ENCODE measurements at regions not wholly inside any gene's neighbourhood (a gene's known extent, or its start where the extent isn't known, plus 50 kb on each side); places are given as distances from the start of the nearest gene placed in this dataset.

DNA sequence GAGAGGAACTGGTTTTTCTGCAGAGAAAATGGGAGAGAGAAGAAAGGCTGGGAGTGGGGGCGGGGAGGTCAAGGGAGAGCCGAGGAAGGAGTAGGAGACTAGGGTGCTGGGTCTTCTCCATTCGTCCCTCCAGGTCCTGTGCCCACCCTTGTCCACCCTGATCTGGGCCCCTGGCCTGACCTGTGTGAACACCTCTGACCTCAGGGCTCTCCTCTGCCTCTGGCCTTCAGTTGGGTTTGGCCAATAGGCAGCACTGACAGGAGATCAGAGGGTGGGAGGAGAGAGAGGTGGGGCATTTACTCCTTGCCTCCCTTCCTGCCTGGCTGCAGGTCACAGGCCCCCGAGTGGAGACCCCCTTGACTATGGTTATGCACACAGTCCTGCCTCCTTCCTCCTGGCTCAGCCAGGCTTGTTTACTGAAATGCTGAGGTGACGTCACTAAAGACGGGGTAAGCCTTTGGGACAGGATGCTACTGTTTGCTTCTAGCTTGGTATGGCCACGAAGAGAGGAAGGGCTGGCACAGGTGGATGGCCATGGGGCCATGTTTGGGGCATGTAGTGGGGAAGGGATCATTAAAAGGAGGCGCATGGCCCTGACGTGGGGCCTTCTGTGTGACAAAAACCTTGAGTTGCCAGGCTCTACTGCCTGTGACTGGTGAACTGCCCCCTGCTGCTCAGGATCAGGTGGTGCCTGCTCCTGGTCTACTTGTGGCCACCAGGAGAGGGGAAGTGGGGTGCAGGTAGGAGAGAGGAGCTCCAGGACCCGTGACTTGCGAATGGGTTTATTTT, 248.7 kb upstream of the CSF3R start:
- ChIA-PET CTCF (interaction anchor here (0.6 kb wide), 1 partner anchor 30 kb away, joined by 3 read pairs; no protein-coding TSS in a partner anchor), POLR2A (no interaction called here)
- H3K4me1 ChIP-seq = no peaks in the 10 kb centered on the region
- no peak overlapping the region for H3K4me2 ChIP-seq
- DNase-seq (ENCODE audit: low read depth in 1 of 2, low spot score in 1 of 2) = no peak
- peak in 1 of 2 experiments; percentile 46; a peak in 2 of 6 replicates for ATAC-seq
- no peak overlapping the region for H3K4me3 ChIP-seq
- no peak for TF ChIP-seq CBX2 (IDR thresholded peaks at IDR 0.05; ENCODE audit: borderline replicate concordance, low read depth)
- no peak for TF ChIP-seq CEBPB (IDR thresholded peaks at IDR 0.05)
- TF ChIP-seq TP53 (CRISPR knock-in tag; IDR thresholded peaks at IDR 0.05) = no peak
- TF ChIP-seq RFX5 (IDR thresholded peaks at IDR 0.05) = no peak
- TF ChIP-seq RAD21 (conservative IDR thresholded peaks at IDR 0.05 in 1 of 2, IDR thresholded peaks at IDR 0.05 in 1 of 2) = no peak
- TF ChIP-seq POLR2A (IDR thresholded peaks at IDR 0.05; ENCODE audit: low read length) = no peak
- no peak for TF ChIP-seq JUNB (IDR thresholded peaks at IDR 0.05)
- no peak for TF ChIP-seq FOSL2 (IDR thresholded peaks at IDR 0.05)
- TF ChIP-seq FOSL2 (CRISPR knock-in tag; IDR thresholded peaks at IDR 0.05) = no peak
- TF ChIP-seq REST (IDR thresholded peaks at IDR 0.05) = no peak
- TF ChIP-seq NPAS2 (CRISPR knock-in tag; IDR thresholded peaks at IDR 0.05; ENCODE audit: borderline replicate concordance) = no peak
- H3K9me3 ChIP-seq = no peaks in the 10 kb centered on the region
- 33% methylated on average over 11 of the region's 11 CpGs for WGBS (ENCODE audit: missing lambda C conversion rate)
- no peak overlapping the region for H3K27ac ChIP-seq
- no peak for FAIRE-seq

GRCh38 chr1:36730599-36730998, 247.9 kb upstream of the CSF3R start:
- no peak overlapping the region for H3K27ac ChIP-seq
- ATAC-seq (no peak), FAIRE-seq (no peak), DNase-seq (ENCODE audit: low read depth in 1 of 2, low spot score in 1 of 2) (no peak)
- H3K4me2 ChIP-seq = no peak overlapping the region
- no peaks in the 10 kb centered on the region for H3K4me1 ChIP-seq
- ChIA-PET POLR2A (no interaction called here), CTCF (no interaction called here)
- WGBS (ENCODE audit: missing lambda C conversion rate) = no CpG with 5 or more reads among the region's 2 CpGs
- H3K9me3 ChIP-seq = no peaks in the 10 kb centered on the region
- no peak for TF ChIP-seq HOXB13 (CRISPR knock-in tag; IDR thresholded peaks at IDR 0.05; ENCODE audit: low read depth)
- no peak for TF ChIP-seq GATA3 (IDR thresholded peaks at IDR 0.05; ENCODE audit: borderline replicate concordance)
- TF ChIP-seq POLR2AphosphoS2 (conservative IDR thresholded peaks at IDR 0.05; ENCODE audit: low read length) = no peak
- no peak for TF ChIP-seq NPAS2 (CRISPR knock-in tag; IDR thresholded peaks at IDR 0.05; ENCODE audit: borderline replicate concordance)
- TF ChIP-seq CBX2 (IDR thresholded peaks at IDR 0.05; ENCODE audit: borderline replicate concordance, low read depth) = no peak
- no peak for TF ChIP-seq SREBF2 (IDR thresholded peaks at IDR 0.05)
- no peak for TF ChIP-seq MAFK (IDR thresholded peaks at IDR 0.05; ENCODE audit: partially characterized antibody)
- TF ChIP-seq NFE2L2 (conservative IDR thresholded peaks at IDR 0.05; ENCODE audit: low read length) = no peak
- no peak for TF ChIP-seq SMC3 (IDR thresholded peaks at IDR 0.05)
- TF ChIP-seq ESRRA (IDR thresholded peaks at IDR 0.05; ENCODE audit: borderline replicate concordance, low read length) = no peak
- TF ChIP-seq RNF2 (IDR thresholded peaks at IDR 0.05; ENCODE audit: borderline replicate concordance, low read depth) = no peak
- TF ChIP-seq TFCP2L1 (CRISPR knock-in tag; IDR thresholded peaks at IDR 0.05) = no peak
- H3K4me3 ChIP-seq = no peak overlapping the region

Data from A549 (cell line).